ENCODE measurements at regions not wholly inside any gene's neighbourhood (a gene's known extent, or its start where the extent isn't known, plus 50 kb on each side); places are given as distances from the start of the nearest gene placed in this dataset.

- TF ChIP-seq ZNF274 (IDR thresholded peaks at IDR 0.05; ENCODE audit: borderline replicate concordance, extremely low read depth, low read length): no peak
Measured at GRCh38 chr2:105627534-105627933, 117.2 kb upstream of the NCK2 start (continued).
